T-helper 9 cell (primary cell): ENCODE measurements at regions not wholly inside any gene's neighbourhood (a gene's known extent, or its start where the extent isn't known, plus 50 kb on each side); places are given as distances from the start of the nearest gene placed in this dataset.
A peak's percentile ranks its signal among the peaks of the same experiment; 100 is the strongest.

ENCODE experiments used
- DNase-seq: peaks from one replicate; pipeline ENCODE4 v3.0.0-alpha.2; 2020

GRCh38 chrX:33465137-33465536, 253.8 kb upstream of the DMD start:
- no peak for DNase-seq

DNA sequence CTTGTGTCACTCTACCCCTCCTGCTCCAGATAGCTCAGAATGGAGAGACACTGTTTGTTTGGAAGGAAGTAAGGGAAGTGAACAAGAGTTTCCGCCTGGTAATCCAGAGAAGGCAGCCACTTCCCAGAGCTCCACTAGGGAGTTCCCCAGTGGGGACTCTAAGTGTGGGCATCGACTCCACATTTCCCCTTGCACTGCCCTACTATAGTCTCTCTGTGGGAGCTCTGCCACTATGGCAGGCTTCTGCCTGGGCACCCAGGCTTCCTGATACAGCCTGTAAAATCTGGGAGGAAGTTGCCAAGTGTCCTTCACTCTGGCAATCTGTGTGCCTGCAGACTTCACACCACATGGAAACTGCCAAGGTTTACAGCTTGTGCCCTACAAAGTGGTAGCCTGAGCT, 245.8 kb upstream of the DMD start:
- no peak for DNase-seq

DNA sequence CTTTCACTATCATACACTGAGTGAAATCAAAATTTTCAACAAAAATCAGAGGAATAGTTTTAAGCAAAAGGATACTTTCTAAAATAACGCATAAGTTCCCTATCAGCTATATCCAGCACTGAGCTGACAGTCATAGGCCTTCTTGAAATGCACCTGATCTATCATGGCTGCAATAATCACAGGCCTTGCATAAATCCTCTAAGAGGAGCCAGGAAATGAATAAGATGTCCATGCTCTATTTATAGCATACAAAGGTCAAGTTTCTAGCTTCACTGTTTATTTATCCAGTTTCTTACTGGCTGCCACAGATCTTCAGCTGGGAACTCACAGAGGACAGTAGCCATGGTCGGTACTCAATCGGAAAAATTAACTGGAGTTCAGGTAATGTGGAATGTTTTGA, 235.9 kb upstream of the DMD start:
- DNase-seq: no peak

GRCh38 chrX:33434256-33435092, 223.1 kb upstream of the DMD start:
- DNase-seq: peak; percentile 34

DNA sequence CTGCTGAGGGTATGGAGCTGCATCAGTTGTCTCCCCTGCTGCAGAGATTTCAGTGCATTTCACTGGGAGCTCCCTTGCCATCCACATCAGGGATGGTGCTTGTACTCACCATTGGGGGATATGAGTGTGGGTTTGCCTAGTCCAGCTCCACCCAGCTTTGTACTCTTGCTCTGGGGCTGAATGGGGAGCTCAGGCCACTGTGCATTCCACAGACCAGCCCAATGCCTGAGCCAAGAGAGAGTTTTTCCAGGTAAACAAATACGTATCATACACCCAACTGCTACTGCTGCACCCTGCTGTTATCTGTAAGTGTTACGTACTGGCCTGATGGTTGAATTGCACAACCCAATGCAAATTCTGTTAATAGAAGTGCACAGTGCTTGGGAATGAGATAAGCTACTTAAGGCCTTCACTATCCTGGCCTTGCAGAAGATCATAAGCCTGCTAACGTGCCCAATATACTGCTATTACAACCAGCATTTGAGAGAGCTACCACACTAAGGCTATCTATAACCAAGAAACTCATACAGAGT, 205.0 kb upstream of the DMD start:
- DNase-seq: no peak

- DNase-seq: no peak
Observed at GRCh38 chrX:33415459-33415858, 204.1 kb upstream of the DMD start.

- DNase-seq: no peak
Observed at GRCh38 chrX:33385546-33385945, 174.2 kb upstream of the DMD start.

- no peak for DNase-seq
Observed at GRCh38 chrX:33379839-33380238, 168.5 kb upstream of the DMD start.

GRCh38 chrX:33357606-33358005, 146.3 kb upstream of the DMD start:
- no peak for DNase-seq

- no peak for DNase-seq
Observed at GRCh38 chrX:33339219-33339618, 127.9 kb upstream of the DMD start.

DNA sequence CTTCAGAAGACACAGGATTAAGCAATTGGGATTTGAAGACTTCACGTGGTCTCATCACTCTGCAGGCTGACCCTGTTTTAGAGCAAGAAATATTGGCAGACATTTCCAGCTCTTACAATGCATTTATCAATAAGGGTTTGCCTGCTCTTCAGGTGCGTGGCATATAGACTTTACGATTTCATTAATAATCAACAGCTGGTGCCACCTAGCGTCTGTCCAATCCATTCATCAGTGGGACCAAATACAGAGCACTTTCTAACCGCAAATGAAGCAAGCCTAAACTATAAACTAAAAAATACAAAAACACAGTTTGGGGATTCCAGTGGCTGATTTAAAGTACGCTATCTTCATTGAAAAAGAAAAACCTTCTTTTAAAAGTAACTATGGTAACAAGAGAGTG, 125.4 kb upstream of the DMD start:
- DNase-seq: no peak

GRCh38 chrX:33333271-33333670, 121.9 kb upstream of the DMD start:
- DNase-seq: no peak

DNA sequence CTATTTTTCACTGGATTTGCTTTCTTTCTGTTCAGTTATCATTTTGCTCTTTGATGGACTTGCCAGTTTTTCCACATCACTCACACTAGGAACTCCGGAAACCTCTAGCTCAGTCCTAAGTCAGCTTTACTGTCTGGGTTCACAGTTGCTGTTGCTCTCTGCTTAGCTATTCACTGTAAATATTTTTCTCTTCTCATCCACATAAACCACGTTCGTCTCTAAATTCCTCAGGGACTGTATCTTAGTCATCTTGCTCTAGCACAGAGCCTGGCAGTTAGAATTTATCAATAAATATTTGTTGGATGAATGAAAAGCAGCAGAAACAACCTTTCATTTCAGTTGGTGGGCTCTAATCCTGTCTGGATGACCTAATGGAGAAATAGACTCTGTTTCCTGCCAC, 119.4 kb upstream of the DMD start:
- no peak for DNase-seq

- no peak for DNase-seq
Observed at GRCh38 chrX:33324099-33324498, 112.8 kb upstream of the DMD start.

- no peak for DNase-seq
Observed at GRCh38 chrX:33307911-33308354, 96.6 kb upstream of the DMD start.

GRCh38 chrX:33298622-33299021, 87.3 kb upstream of the DMD start:
- DNase-seq: no peak

DNA sequence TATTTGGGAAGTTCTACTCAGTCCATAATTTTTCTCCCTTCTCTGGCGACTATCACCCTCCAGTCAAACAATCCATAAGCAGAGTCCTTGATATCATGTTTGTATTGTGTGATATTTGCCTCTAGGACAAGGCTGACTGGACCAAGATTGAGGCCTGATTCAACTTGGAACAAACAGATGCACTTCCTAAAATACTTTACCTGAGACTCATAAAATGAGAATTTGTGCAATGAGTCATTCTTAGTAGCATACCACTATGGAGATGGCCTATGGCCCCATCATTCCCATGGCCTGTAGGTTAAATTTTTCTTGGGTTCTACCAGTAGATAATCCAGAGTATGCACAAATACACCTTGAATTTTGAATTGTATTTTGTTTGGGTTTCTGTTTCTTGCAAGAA, 74.2 kb upstream of the DMD start:
- DNase-seq: no peak

- no peak for DNase-seq
Observed at GRCh38 chrX:33277046-33277445, 65.7 kb upstream of the DMD start.

GRCh38 chrX:33273535-33273934, 62.2 kb upstream of the DMD start:
- DNase-seq: no peak

- no peak for DNase-seq
Observed at GRCh38 chrX:33272986-33273385, 61.6 kb upstream of the DMD start.
